Neuronal stem cell (in vitro differentiated cells): ENCODE measurements at regions not wholly inside any gene's neighbourhood (a gene's known extent, or its start where the extent isn't known, plus 50 kb on each side); places are given as distances from the start of the nearest gene placed in this dataset.

Experiments
- DNase-seq: peaks from one replicate; pipeline ENCODE4 v3.0.0-alpha.2; 2013; ENCODE audit warnings: low spot score
- H2AFZ ChIP-seq: one replicate; pipeline ENCODE4 v1.6.1; 2013; ENCODE audit warnings: mild to moderate bottlenecking, low read length, inconsistent platforms
- H2AK5ac ChIP-seq: 2 replicates; pipeline ENCODE4 v1.6.1; 2013; ENCODE audit warnings: low read depth, mild to moderate bottlenecking, inconsistent platforms, low read length, moderate library complexity, mixed read lengths
- H2BK120ac ChIP-seq: 2 replicates; pipeline ENCODE4 v1.6.1; 2013; ENCODE audit warnings: low read depth, mild to moderate bottlenecking, inconsistent platforms, low read length, moderate library complexity, mixed read lengths
- H2BK12ac ChIP-seq: one replicate; pipeline ENCODE4 v1.6.1; 2013; ENCODE audit warnings: low read length, inconsistent platforms
- H2BK15ac ChIP-seq: 2 replicates; pipeline ENCODE4 v1.6.1; 2013; ENCODE audit warnings: mild to moderate bottlenecking, low read length, inconsistent platforms, mixed read lengths
- H2BK5ac ChIP-seq: one replicate; pipeline ENCODE4 v1.6.1; 2013; ENCODE audit warnings: inconsistent platforms, mild to moderate bottlenecking, low read length, moderate library complexity
- H3K14ac ChIP-seq: one replicate; pipeline ENCODE4 v1.6.1; 2013; ENCODE audit warnings: low read length, inconsistent platforms
- H3K18ac ChIP-seq: 2 replicates; pipeline ENCODE4 v1.6.1; 2013; ENCODE audit warnings: low read length, inconsistent platforms
- H3K23ac ChIP-seq: 2 replicates; pipeline ENCODE4 v1.6.1; 2013; ENCODE audit warnings: low read depth, mild to moderate bottlenecking, mixed read lengths, low read length, inconsistent platforms; ENCODE audit not compliant: poor library complexity
- H3K27ac ChIP-seq: replicated peaks from 3 replicates; pipeline ENCODE4 v1.5.1; 2013; ENCODE audit warnings: low read length, inconsistent platforms
- H3K27me3 ChIP-seq, 3 experiments: 2 replicates each; pipeline ENCODE4 v1.6.1; 2013; ENCODE audit warnings: low read length in 3 of 3, mild to moderate bottlenecking in 2 of 3, inconsistent platforms in 1 of 3, low read depth in 1 of 3, mixed read lengths in 1 of 3, moderate library complexity in 1 of 3; ENCODE audit not compliant: control insufficient read depth in 3 of 3, insufficient read depth in 3 of 3
- H3K36me3 ChIP-seq, 2 donors: replicated peaks in 1 of 2; 2 replicates each; pipeline ENCODE4 v1.6.1; 2013; ENCODE audit warnings: low read length in 2 of 2; ENCODE audit not compliant: control insufficient read depth in 2 of 2, insufficient read depth in 2 of 2
- H3K4ac ChIP-seq: 2 replicates; pipeline ENCODE4 v1.6.1; 2013; ENCODE audit warnings: inconsistent platforms, mild to moderate bottlenecking, low read length, moderate library complexity
- H3K4me1 ChIP-seq, 2 donors: 1 replicate in 1 of 2; 2 replicates in 1 of 2; pipeline ENCODE4 v1.6.1; 2013; ENCODE audit warnings: low read length in 2 of 2, low read depth in 1 of 2; ENCODE audit not compliant: control insufficient read depth in 2 of 2, insufficient read depth in 1 of 2
- H3K4me2 ChIP-seq: one replicate; pipeline ENCODE4 v1.6.1; 2013; ENCODE audit warnings: mild to moderate bottlenecking, low read length, inconsistent platforms; ENCODE audit not compliant: insufficient read depth, poor library complexity, severe bottlenecking
- H3K4me3 ChIP-seq, 2 donors: 2 replicates each; pipeline ENCODE4 v1.5.1; 2013; ENCODE audit warnings: low read length in 2 of 2, mild to moderate bottlenecking in 2 of 2, inconsistent platforms in 1 of 2, moderate library complexity in 1 of 2
- H3K79me1 ChIP-seq: one replicate; pipeline ENCODE4 v1.6.1; 2013; ENCODE audit warnings: low read depth, mild to moderate bottlenecking, inconsistent platforms, low read length, moderate library complexity
- H3K9ac ChIP-seq: one replicate; pipeline ENCODE4 v1.6.1; 2013; ENCODE audit warnings: mild to moderate bottlenecking, low read depth, low read length, inconsistent platforms; ENCODE audit not compliant: poor library complexity
- H3K9me3 ChIP-seq, 2 donors: replicated peaks in 1 of 2; 2 replicates each; pipeline versions ENCODE3 to v1.6.1; 2013; ENCODE audit warnings: low read length in 2 of 2, mild to moderate bottlenecking in 2 of 2, inconsistent platforms in 1 of 2, low read depth in 1 of 2, mixed read lengths in 1 of 2, moderate library complexity in 1 of 2; ENCODE audit not compliant: control insufficient read depth in 2 of 2, insufficient read depth in 1 of 2
- H4K8ac ChIP-seq: one replicate; pipeline ENCODE4 v1.6.1; 2013; ENCODE audit warnings: low read depth, mild to moderate bottlenecking, inconsistent platforms, low read length, moderate library complexity
- H4K91ac ChIP-seq: one replicate; pipeline ENCODE4 v1.6.1; 2013; ENCODE audit warnings: low read length, low read depth, mild to moderate bottlenecking, inconsistent platforms; ENCODE audit not compliant: poor library complexity
- WGBS, 2 donors: extraction: QIAGEN DNeasy Blood & Tissue Kit; methylation state at CpG; one replicate each; pipeline ENCODE4 v1.1.7; 2013; ENCODE audit warnings: missing lambda C conversion rate in 2 of 2, mixed read lengths in 1 of 2; ENCODE audit not compliant: insufficient read length in 2 of 2, insufficient replicate concordance in 1 of 2; ENCODE audit errors: extremely low coverage in 2 of 2; 5-methylcytosine and 5-hydroxymethylcytosine counted together

- Histone ChIP-seq H3K23ac (no peak overlapping the region), H3K4me3 (no peak overlapping the region), H3K4ac (no peak overlapping the region), H2BK15ac (no peak overlapping the region), H2BK120ac (no peak overlapping the region), H3K27ac (no peak overlapping the region), H3K9me3 (no peaks in the 10 kb centered on the region), H2AFZ (no peak overlapping the region), H2BK12ac (no peak overlapping the region), H3K4me2 (no peak overlapping the region), H2AK5ac (no peak overlapping the region), H3K18ac (no peak overlapping the region), H3K14ac (no peak overlapping the region), H3K79me1 (no peaks in the 10 kb centered on the region), H3K36me3 (no peaks in the 10 kb centered on the region), H3K9ac (no peak overlapping the region), H2BK5ac (no peak overlapping the region), H4K8ac (no peak overlapping the region), H4K91ac (no peak overlapping the region), H3K27me3 (no peaks in the 10 kb centered on the region), H3K4me1 (peaks cover 0 to 2% of the 10 kb centered on the region in 2 donors)
- no CpG with 5 or more reads among the region's 4 CpGs for WGBS, 2 donors
- DNase-seq: no peak
These were observed 96.0 kb upstream of the LEF1 start for GRCh38 chr4:108264693-108265092.

GRCh38 chr4:108263057-108263456 is 94.3 kb upstream of the LEF1 start:
- no peak overlapping the region for H4K8ac ChIP-seq
- H3K14ac ChIP-seq: no peak overlapping the region
- H2BK15ac ChIP-seq: no peak overlapping the region
- H3K4me2 ChIP-seq: no peak overlapping the region
- no peak overlapping the region for H3K9ac ChIP-seq
- H2BK120ac ChIP-seq: no peak overlapping the region
- H3K27me3 ChIP-seq: no peaks in the 10 kb centered on the region
- no peak overlapping the region for H3K4me3 ChIP-seq
- H3K79me1 ChIP-seq: no peaks in the 10 kb centered on the region
- no peak overlapping the region for H4K91ac ChIP-seq
- no peak overlapping the region for H2AFZ ChIP-seq
- H3K23ac ChIP-seq: no peak overlapping the region
- WGBS, 2 donors: no CpG with 5 or more reads among the region's 1 CpG
- peaks cover 0 to 2% of the 10 kb centered on the region in 2 donors for H3K4me1 ChIP-seq
- H3K18ac ChIP-seq: no peak overlapping the region
- no peaks in the 10 kb centered on the region for H3K9me3 ChIP-seq
- no peak for DNase-seq
- H2BK5ac ChIP-seq: no peak overlapping the region
- H3K36me3 ChIP-seq: no peaks in the 10 kb centered on the region
- H3K27ac ChIP-seq: no peak overlapping the region
- no peak overlapping the region for H2BK12ac ChIP-seq
- no peak overlapping the region for H3K4ac ChIP-seq
- no peak overlapping the region for H2AK5ac ChIP-seq

GRCh38 chr4:108261026-108261425 is 92.3 kb upstream of the LEF1 start:
- Histone ChIP-seq H3K4me3 (no peak overlapping the region), H2BK5ac (no peak overlapping the region), H4K8ac (no peak overlapping the region), H3K27me3 (no peaks in the 10 kb centered on the region), H3K23ac (no peak overlapping the region), H3K4me2 (no peak overlapping the region), H3K9me3 (no peaks in the 10 kb centered on the region), H3K9ac (no peak overlapping the region), H3K18ac (no peak overlapping the region), H3K4ac (no peak overlapping the region), H4K91ac (no peak overlapping the region), H3K14ac (no peak overlapping the region), H2AK5ac (no peak overlapping the region), H3K4me1 (peaks cover 0 to 2% of the 10 kb centered on the region in 2 donors), H2AFZ (no peak overlapping the region), H3K36me3 (no peaks in the 10 kb centered on the region), H3K27ac (no peak overlapping the region), H2BK12ac (no peak overlapping the region), H2BK120ac (no peak overlapping the region), H2BK15ac (no peak overlapping the region), H3K79me1 (no peaks in the 10 kb centered on the region)
- WGBS, 2 donors: no CpG with 5 or more reads among the region's 1 CpG
- no peak for DNase-seq

- H3K14ac ChIP-seq: no peak overlapping the region
- no peak overlapping the region for H2AFZ ChIP-seq
- H3K4me3 ChIP-seq: no peak overlapping the region
- H3K79me1 ChIP-seq: no peaks in the 10 kb centered on the region
- H3K4ac ChIP-seq: no peak overlapping the region
- no peak overlapping the region for H2BK120ac ChIP-seq
- H3K4me1 ChIP-seq: no peaks in the 10 kb centered on the region
- H3K27me3 ChIP-seq: no peaks in the 10 kb centered on the region
- no peak overlapping the region for H4K91ac ChIP-seq
- H3K9me3 ChIP-seq: no peaks in the 10 kb centered on the region
- H3K23ac ChIP-seq: no peak overlapping the region
- H4K8ac ChIP-seq: no peak overlapping the region
- DNase-seq: no peak
- WGBS, 2 donors: no CpG with 5 or more reads among the region's 8 CpGs
- no peak overlapping the region for H3K18ac ChIP-seq
- H2AK5ac ChIP-seq: no peak overlapping the region
- no peaks in the 10 kb centered on the region for H3K36me3 ChIP-seq
- no peak overlapping the region for H2BK5ac ChIP-seq
- no peak overlapping the region for H3K9ac ChIP-seq
- H3K4me2 ChIP-seq: no peak overlapping the region
- no peak overlapping the region for H3K27ac ChIP-seq
- H2BK12ac ChIP-seq: no peak overlapping the region
- no peak overlapping the region for H2BK15ac ChIP-seq
These were observed 87.8 kb upstream of the LEF1 start for GRCh38 chr4:108256538-108256937.
